ENCODE measurements at regions not wholly inside any gene's neighbourhood (a gene's known extent, or its start where the extent isn't known, plus 50 kb on each side); places are given as distances from the start of the nearest gene placed in this dataset.

DNA sequence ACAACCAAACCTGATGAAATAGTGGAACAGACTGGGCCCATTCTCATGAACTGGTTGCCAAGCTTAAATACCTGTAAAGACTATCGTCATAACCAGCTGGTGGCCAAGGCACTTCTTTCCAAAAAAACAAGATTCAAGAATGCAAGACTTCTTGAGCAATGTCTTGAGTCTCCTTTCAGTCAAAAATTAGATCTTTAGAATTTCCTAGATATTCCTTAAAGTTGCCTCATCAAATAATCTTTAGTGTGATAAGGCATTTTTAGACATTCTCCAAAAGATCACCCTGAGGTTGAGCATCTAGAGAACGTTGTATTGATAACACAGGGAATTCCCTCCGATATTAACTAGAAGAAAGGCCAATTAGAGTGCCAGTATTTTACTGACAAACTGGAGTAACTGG, 236.4 kb upstream of the MEX3C start:
- DNase-seq (ENCODE audit: low read depth), result no peak
- Histone ChIP-seq H3K27me3 (ENCODE audit: control insufficient read depth, insufficient read depth, low read length) (peaks cover 2% of the 10 kb centered on the region), H3K4me3 (ENCODE audit: low read depth, low read length) (no peak overlapping the region), H3K36me3 (ENCODE audit: control insufficient read depth, insufficient read depth, low read length) (no peaks in the 10 kb centered on the region)
- TF ChIP-seq CTCF (IDR thresholded peaks at IDR 0.05; ENCODE audit: insufficient read depth, low read length, poor library complexity, severe bottlenecking), result no peak

DNA sequence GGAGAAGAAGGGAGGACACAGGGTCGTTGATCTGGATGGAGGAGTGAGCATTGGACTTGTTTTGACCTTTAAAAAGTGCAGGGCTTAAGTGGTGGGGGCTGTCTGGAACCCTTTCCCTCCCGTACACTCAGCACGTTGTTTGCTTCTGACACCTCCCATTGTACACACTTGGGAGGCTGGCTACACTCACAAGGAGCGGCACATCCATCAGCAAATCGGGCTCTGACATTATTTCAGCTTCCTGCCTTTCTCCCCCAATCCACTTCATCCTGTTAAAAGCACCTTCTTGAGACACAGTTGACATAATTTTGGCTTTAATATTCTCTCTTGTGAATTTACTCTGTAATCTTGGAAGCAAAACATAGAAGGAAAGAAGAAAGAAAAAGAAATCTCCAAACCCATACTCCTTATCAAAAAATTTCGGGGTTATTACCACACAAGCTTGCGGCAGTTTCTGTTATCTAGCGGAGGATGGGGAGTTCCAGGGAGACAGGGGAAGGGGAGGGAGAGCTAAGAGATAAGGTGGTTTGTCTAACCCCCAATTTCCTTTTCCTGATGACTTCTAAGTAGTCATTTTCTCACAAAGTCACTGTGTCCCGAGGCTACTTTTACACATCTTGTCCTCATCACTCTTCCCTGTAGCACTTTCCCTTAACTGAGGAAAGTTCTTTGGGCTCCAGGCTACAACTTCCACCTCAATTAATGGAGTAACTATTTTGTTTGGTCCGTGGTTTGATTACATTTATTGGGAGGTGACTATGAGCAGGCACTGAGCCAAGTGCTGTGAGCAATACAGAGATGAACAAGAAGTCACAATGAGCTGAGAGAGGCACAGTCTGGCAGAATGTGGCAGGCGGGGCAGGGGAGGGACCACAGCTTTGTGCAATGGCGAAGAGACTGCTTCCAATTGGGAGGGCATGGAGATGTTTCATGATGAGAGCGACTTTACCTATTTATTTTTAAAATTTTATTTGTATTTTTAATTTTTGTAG, 240.1 kb upstream of the MEX3C start:
- Histone ChIP-seq H3K4me3 (ENCODE audit: low read depth, low read length) (no peak overlapping the region), H3K36me3 (ENCODE audit: control insufficient read depth, insufficient read depth, low read length) (no peaks in the 10 kb centered on the region), H3K27me3 (ENCODE audit: control insufficient read depth, insufficient read depth, low read length) (peaks cover 2% of the 10 kb centered on the region)
- TF ChIP-seq CTCF (IDR thresholded peaks at IDR 0.05; ENCODE audit: insufficient read depth, low read length, poor library complexity, severe bottlenecking), result no peak
- DNase-seq (ENCODE audit: low read depth), result no peak

DNA sequence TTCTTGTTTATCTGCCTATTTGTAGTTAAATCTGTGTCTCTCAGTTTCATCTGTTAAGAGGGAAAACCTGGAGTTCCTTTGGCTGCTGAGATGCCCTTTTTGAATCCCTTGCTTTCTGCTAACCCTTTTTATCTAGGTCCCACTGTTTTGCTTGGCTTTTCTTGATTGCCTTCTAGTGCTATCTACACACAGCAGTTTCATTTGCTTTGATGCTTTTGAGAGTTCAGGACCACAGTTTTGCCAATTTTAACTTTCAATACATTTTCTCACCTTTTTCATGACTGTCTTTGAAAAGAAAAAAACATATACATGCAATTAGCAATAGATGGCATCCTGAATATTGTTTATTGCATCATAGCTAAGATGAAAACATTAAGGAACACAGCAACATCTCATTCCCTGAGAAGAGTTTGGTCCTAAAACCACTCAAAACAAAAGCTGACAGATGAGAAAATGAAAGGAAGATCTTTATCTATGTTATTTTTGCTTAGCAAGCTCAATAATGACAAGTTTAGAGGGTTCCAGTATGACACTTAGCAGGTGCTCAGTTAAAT, 241.4 kb upstream of the MEX3C start:
- Histone ChIP-seq H3K36me3 (ENCODE audit: control insufficient read depth, insufficient read depth, low read length) (no peaks in the 10 kb centered on the region), H3K27me3 (ENCODE audit: control insufficient read depth, insufficient read depth, low read length) (peaks cover 2% of the 10 kb centered on the region), H3K4me3 (ENCODE audit: low read depth, low read length) (no peak overlapping the region)
- DNase-seq (ENCODE audit: low read depth), result no peak
- TF ChIP-seq CTCF (IDR thresholded peaks at IDR 0.05; ENCODE audit: insufficient read depth, low read length, poor library complexity, severe bottlenecking), result no peak

DNA sequence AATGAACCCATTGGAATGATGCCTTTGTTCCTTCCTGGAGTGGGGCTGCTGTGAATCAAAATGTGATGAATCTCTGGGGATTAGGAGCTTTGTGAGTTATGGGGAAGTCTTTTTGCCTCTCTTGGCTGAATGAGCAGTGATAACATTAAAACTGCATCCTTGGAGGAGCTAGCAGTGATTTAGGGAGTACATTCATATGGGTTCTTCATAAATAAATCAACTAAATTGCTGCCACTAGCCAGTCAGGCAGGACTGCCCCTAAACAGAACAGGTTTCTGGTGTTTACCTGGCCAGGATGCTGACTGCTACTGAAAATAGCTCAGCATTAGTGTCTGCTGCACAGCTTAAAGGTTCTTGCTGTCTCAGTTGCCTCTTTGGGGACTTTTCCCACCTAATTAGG, 244.5 kb upstream of the MEX3C start:
- Histone ChIP-seq H3K27me3 (ENCODE audit: control insufficient read depth, insufficient read depth, low read length) (peaks cover 2% of the 10 kb centered on the region), H3K36me3 (ENCODE audit: control insufficient read depth, insufficient read depth, low read length) (no peaks in the 10 kb centered on the region), H3K4me3 (ENCODE audit: low read depth, low read length) (no peak overlapping the region)
- no peak for DNase-seq (ENCODE audit: low read depth)
- no peak for TF ChIP-seq CTCF (IDR thresholded peaks at IDR 0.05; ENCODE audit: insufficient read depth, low read length, poor library complexity, severe bottlenecking)

GRCh38 chr18:51446571-51447210, 249.2 kb upstream of the MEX3C start:
- no peak for TF ChIP-seq CTCF (IDR thresholded peaks at IDR 0.05; ENCODE audit: insufficient read depth, low read length, poor library complexity, severe bottlenecking)
- DNase-seq (ENCODE audit: low read depth), result no peak
- no peaks in the 10 kb centered on the region for H3K27me3 ChIP-seq (ENCODE audit: control insufficient read depth, insufficient read depth, low read length)
- H3K36me3 ChIP-seq (ENCODE audit: control insufficient read depth, insufficient read depth, low read length), result no peaks in the 10 kb centered on the region
- H3K4me3 ChIP-seq (ENCODE audit: low read depth, low read length), result no peak overlapping the region

Measured in kidney epithelial cell (primary cell).